SIG-M5 treated with dmso at 0.1 percent for 504 hours (cell line): ENCODE measurements at regions not wholly inside any gene's neighbourhood (a gene's known extent, or its start where the extent isn't known, plus 50 kb on each side); places are given as distances from the start of the nearest gene placed in this dataset.
A peak's percentile ranks its signal among the peaks of the same experiment; 100 is the strongest.

Source experiments
- DNase-seq: peaks from one replicate; lab custom pipeline; 2025; ENCODE audit not compliant: unreplicated experiment; lab: John Stamatoyannopoulos, UW

DNA sequence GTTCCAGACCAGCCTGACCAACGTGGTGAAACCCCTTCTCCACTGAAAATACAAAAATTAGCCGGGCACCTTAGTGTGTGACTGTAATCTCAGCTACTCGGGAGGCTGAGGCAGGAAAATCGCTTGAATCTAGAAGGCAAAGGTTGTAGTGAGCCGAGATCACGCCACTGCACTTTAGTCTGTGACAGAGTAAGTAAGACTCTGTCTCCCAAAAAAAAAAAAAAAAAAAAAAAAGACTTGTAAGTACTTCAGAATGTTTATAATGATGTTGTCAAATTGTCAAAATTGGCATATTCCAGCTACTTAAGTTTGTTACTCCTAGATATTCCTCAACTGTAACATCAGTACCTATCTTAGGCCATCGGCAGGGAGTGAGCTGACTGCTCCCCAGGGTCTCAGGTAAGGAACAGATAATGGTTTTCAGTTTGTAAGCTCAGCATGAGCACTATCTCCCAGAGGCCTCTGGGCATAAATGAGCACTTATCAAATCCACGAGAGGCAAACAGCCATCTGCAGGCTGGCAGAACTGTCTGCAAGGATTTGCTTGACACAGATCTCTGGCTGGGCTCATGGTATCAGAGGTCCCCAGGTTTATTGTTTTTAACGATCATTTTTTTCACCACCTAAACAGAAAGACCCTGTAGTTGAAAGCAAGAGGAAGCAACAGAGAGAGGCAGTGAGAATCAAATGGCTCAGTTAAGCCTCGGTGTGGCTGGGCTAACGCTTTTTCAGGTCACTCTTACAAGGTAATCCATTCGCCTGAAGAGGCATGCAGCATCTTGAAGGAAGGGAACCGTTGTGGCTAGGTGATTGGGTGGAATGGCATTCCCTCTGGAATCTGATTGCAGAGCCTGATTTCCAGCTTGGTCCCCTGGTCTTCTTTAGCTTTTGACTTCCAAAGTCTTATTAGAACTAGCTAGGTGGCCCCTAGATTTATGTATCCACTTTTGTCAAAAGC lies 115.9 kb downstream of the LY86 start:
- DNase-seq: no peak

DNA sequence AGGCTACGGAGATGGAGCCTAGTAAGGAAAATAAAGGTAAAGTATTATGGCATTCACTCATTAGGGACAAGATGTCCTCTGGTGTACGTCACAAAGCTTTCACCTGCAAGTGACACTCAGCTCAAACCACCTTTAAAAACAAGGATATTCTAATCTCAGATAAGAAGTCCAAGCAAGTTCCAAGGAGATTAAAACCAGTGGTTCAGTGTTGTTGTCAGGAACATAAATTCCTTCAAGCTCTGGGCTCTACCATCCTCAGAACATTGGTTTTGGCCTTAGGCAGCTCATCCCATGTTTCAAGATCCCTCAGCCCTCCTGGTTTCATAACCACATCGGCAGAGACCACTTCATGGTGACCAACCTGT lies 116.5 kb downstream of the LY86 start:
- DNase-seq: no peak

DNA sequence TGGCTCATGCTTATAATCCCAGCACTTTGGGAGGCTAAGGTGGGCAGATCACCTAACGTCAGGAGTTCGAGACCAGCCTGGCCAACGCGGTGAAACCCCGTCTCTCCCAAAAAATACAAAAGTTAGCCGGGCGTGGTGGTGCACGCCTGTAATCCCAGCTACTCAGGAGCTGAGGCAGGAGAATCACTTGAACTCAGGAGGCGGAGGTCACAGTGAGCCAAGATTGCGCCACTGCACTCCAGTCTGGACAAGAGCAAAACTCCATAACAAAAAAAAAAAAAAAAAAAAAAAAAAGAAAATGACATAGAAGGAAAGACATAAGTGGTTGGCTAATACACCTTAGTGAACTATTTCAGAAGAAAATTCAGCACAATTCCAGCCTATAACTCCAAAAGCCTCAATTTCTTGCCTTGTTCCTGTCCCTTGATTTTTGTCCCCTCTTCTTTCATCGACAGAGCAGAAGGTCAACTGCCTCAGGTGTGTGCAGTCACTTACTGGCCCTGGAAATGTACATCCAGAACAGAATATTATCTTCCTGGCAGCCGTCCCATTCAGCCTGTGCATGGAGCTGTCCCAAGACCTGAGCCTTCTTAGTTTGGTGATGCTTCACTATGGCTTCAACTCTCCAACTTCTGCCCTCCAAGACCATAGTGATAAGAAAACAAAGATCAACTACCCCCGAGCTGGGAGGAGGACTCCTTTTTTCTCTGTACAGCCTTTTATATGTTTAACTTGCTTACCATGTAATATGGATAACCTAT lies 117.6 kb downstream of the LY86 start:
- no peak for DNase-seq

DNA sequence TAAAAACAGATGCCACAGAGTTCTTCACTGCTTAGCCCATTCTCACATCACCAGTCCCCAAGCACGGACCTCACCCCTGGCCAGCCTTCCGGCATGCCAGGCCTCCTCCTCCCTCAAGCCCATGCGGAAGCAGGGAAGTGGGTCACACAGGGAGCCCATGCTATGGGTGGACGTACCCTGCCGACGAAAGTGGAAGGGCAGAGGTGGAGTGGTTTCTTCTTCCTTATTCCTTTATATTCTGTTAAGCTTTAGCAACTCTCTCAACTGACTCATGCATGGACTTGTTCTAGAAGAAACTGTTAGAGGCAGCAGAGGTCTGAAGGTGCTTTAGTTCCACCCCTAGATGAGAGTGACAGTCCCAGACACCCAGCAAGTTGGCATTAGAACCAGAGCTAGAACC lies 118.6 kb downstream of the LY86 start:
- peak; percentile 75 for DNase-seq

DNA sequence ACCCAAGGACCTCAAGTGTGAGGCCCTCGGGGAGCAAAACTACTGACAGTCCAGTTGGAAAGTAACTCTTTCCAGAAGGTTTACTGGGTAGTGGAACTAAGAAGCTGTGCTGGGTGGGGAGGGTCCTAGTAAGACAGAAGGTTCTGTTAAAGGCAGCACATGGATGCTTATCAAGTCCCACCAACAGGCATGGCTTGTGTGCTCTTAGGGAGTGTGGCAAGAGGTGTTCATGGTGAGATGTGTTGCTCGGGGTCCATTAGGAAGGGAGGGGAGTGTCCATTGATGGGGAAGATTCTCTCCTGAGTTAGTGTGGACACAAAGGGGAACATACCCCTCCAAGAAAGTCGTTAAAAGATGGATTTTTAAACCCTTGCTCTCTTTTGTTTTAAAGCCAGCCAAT lies 120.6 kb downstream of the LY86 start:
- DNase-seq: no peak

DNA sequence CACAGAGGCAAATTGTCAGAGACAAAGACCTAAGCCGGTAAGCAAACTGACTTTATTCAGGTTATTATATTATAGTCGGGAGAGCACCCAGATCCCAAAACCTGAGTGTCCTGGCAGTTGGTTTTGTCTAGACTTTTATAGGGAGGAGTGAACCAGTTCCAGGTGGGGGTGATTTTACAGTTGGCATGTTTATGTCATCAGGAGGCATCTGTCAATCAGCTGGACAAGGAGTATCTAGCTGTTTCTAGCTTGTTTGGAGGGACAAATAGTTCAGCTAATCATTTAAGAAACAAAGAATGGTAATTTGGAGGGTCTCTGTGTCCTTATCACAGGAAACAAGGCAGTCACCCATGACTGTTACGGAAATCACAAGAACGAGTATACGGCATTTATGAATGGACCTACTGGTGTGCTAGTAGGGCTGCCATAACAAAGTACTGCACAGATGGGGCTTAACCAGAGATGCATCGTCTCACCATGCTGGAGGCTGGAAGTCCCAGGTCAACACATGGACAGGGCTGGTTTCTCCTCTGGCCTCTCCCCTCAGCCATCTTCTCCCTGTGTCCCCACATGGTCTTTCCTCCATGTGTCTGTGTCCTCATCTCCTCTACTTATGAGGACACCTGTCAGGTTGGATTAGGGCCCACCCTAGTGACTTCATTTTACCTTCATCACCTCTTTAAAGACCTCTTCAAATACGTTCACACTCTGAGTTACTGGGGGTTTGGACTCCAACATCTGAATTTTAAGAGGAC lies 122.7 kb downstream of the LY86 start:
- no peak for DNase-seq

DNA sequence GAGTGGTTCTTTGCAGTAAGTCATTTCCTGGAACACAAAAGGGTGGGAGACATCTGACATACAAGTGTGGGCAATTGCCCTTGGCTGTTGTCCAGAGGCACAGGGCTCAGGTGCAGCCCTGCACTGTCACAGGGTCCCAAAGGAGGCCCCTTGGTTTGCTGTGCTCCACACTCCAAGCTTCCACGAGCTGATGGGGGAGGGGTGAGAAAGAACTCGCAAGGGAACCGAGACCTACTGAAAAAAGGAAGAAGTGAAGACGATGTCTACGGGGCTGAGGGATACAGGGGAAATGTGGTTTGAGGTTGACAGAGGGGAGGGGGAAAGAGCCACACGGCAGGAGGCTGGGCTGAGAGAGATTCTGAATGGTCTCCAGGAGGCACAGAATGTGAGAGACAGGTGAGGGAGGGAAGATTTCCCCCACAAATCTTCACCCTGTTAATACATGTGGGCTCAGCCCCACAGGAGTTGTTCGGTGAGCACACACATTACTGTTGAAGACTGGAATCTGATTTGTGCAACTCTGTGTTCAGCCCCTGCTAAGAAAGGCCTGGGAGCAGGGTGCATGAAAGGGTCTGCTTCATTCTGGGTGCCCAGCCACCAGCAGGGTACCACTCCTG lies 123.4 kb downstream of the LY86 start:
- DNase-seq: peak; percentile 93

DNA sequence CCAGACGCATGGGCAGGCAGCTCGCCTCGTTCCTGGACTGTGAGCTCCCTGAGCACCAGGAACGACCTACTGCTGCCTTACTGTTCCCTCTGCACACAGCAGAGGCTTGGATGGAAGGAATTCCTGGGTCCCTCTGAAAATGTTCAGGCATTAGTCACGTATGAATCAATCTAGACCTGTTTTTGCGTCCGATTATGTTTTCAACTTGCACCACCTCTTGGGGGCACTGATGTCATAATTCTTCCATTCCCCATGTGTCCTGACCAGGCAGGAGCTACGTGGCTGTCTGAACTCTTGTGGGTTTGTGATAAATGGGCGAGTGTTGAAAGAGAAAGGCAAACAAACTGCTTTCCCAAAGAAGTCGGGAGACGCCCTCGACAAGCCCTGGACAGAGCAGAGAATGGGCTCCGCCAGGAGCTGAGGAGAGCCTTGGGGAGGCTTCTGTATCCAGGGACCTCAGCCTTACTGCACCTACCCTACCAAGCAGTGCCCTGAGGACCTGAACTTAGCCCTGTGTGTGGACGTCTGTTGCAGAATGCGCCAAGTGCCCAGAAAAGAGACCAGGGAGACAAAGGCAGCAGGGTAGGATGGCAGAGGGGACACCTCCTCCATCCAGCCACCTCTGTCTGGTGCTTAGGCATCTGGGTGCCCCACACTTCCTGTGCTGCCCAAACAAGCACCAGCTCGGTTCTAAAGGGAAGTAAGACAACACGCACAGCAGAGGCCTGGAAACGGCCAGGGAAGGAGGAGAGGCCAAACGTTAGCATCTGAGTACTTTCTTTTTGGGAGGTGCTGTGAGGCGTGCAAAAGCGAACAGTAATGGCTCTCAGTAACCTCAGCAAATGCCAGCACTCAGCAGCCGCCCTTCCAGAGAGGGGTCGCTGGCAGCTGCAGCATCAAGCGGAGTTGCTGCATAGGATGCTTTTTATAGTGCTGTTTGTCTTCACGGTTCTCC lies 124.2 kb downstream of the LY86 start:
- peak; percentile 95 for DNase-seq

DNA sequence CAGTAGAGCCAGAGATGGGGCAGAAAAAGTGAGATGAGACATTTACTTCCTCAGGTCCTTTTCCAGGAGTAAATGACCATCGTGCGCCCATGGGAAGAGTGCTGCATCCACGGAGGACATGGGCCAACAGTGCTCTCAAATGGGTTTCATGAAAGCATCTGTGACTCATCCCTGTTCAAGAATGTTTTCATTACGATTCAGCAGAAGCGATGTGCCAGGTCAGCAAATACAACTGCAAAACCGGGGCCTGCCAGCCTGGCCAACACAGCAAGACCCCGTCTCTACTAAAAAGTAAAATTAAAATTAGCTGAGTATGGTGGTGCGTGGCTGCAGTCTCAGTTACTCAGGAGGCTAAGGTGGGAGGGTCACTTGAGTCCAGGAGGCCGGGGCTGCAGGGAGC lies 125.1 kb downstream of the LY86 start:
- DNase-seq: peak; percentile 14

DNA sequence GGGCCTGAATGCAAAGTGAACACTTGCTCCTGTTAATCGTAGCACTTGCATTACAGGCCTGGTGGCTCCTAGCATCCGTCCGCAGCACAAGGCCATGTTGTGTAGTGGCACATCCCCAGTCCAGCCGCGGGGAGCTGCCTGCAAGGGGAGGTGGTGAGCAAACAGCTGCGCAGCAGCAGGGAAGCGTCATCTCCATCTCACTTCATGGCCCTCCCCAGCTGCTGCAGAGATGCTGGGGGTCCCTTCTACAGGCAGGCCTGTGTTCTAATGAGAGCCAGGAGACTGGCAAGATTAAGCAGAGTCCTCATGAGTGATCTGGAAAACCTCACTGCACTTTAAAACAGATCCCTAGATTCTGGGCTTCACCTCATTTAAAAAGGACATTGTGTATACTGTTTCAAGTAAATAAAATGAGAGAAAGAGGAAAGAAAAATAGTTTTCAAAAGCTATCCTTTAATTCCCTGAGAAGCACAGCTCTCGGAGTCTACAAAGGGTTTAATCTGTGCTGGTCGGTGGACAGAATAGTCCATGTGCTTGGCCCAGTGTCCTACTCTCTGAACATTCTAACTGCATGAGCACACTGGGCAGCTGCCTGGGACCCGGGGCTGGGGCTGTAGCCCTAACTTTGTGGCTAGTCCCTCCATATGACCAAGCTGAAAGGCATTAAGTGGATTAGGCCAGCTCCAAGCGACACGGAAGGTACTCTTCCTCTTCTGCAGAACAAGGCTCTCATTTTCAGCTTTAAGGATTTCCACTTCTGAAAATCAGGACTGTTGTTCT lies 125.8 kb downstream of the LY86 start:
- DNase-seq: no peak

DNA sequence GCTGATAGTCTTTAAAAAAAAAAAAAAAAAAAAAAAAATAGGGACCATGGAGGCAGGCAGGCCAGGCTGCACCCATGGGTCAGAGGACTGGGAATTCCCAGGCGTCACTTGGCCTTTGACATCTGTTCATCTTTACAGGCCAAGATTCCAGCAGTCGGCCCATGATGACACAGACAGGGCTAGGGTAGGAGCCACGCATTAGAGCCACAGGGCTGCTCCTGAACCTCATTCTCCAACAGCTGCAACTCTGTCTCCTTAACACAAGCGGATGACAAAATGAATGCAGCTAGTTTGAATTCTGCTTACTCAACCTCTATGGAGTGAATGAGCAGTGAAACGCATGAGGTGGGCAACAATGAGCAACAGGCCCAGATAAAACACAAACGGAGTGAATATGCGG lies 126.4 kb downstream of the LY86 start:
- DNase-seq: no peak

DNA sequence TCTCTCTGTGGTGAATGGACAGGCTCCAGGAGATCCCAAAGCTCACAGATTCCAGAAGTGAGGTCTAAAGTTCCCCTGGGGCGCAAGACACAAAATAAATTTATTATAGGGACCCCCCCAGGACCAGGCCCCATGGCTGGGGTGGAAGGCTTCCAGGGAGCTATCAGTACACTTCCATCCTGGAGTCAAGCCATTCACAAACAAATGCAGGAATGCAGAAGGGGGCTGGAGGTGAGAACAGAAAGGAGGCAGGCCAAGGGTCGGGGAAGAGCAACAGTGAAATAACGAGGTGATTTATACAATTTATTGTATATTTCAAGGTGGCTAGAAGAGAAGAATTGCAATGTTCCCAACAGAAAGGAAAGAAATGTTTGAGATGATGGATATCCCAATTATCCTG lies 126.9 kb downstream of the LY86 start:
- no peak for DNase-seq

DNA sequence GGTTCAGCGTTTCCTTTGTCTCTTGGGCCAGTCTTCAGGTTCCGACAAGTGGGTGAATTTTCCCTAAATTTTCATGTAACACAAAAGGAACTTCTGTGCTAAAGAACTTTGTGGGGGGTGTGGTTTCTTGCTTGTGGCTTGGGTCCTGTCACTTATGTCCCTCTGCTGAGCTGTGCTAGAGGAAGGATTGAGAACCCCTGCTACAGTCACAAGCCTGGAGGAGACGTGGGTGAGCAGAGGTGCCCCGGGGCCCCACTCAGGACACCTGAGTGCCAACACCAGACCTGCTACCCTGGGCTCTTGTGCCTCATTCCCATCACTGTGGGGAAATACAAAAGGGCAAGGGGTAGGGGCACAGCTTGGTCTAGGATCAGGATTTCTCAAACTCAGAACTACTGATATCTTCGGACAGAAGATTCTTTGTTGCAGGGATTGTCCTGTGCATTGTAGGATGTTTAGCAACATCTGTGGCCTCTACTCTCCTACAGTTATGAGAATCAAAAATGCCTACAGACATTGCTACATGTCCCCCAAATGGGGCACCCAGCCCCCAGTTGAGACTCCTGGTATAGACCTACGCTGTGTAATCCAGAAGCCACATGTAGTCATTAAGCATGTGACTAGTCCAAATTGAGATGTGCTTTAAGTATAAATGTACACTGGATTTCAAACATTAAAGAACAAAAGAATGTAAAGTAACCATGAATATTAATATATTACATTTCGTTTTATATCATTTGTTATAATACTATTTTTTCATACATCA lies 128.7 kb downstream of the LY86 start:
- DNase-seq: peak; percentile 80

DNA sequence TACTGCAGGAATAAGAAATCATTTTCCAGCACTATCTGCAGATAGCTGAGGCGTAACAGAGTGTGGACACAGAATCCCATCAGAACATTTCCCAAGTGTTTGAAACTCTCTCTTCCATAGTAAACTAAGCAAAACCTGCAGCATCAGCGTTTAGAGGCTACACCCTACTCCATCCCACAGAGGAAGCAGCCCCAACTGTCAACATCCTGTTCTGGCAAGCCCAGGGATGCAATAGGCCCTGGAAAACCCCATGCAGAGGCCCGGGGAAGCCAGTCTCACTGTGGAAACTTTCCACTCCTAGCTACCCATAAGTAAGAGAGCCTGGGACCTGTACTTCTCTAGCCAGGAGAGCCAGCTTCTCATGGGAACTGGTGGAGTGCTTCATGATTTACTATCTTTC lies 129.4 kb downstream of the LY86 start:
- peak; percentile 76 for DNase-seq

DNA sequence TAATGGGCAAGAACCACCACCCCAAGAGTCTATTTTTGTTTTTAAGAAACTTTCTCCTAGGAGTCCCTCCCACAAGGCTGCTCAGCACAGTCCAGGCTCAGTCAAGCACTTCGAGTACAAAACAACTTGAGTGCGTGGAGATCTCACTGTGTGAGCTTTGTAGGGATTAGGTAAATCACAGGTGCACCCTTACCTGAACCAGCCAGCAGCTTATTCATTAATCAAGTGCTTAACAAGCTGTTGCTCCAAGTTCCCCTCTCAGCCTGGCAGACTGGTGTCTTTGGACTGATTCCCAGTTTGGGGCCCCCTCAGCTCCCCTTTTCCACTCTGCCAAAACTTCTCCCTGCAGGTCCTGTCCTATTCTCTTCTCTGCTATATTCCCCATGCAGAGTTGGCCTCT lies 133.1 kb downstream of the LY86 start:
- peak; percentile 23 for DNase-seq

DNA sequence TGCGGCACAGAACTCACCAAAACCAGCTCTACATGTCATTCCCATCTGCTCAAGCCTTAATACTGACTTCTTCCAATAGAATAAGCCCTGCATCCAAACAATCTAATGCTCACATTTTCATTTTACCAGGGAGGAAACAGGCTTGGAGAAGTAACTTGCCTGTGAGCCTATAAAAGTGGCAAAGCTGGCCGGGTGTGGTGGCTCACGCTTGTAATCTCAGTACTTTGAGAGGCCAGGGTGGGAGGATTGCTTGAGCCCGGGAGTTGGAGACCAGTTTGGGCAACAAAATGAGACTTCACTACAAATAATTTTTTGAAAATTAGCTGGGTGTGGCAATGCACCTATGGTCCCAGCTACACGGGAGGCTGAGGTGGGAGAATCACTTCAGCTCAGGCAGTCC lies 133.7 kb downstream of the LY86 start:
- no peak for DNase-seq

DNA sequence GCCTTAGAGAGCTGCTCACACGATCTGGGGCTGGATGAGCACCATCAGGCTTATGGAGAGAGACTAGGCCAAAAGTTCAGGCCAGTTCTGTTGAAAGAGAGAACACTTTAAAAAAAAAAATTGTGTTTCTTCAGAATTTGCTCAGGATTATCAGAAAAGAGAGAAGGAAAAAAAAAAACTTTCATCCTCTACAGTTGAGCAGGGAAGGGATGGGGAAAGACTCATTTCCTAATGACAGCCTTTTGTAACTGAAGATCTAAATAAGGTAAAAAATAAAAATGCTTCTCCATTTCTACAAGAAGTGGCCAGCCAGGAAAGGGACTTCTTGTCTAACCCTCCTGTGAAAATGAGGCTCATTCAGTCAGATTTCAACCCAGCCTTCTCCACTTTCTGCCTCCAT lies 134.8 kb downstream of the LY86 start:
- DNase-seq: peak; percentile 81

DNA sequence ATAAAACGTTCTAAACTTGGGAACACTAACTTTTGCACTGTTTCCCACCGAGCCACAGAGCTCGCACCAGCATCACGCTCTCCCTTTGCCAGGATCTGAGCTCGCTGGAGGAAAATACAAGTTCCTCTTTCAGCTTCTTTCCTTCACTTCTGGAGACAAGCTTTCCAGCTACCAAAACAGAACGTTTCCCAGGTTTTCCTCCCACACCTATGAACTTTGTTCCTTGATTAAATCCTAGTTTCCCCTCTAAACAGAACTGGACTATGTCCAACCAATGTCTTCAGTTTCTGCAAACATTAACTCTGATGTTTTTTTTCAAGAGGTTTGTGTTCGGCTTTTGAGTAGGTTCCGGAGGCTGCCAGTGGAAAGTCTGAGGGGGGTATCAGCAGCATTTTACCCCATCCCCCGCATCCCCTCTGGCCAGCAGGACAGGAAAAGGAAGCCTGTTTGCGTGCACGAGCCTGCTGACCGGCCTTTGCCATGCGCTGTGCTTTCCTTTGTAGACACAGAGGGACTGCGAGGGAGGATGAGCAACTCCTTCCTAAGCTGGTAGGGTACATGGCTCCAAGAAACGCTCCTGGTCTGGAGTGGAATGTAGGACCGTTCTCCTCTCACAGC lies 135.5 kb downstream of the LY86 start:
- peak; percentile 78 for DNase-seq
